ENCODE measurements at regions not wholly inside any gene's neighbourhood (a gene's known extent, or its start where the extent isn't known, plus 50 kb on each side); places are given as distances from the start of the nearest gene placed in this dataset.

- no peak overlapping the region for H3K27ac ChIP-seq (ENCODE audit: low read depth, low read length)
- H3K4me3 ChIP-seq (ENCODE audit: low read length in 3 of 3), result no peak overlapping the region
- no peaks in the 10 kb centered on the region for H3K27me3 ChIP-seq (ENCODE audit: control insufficient read depth in 3 of 3, insufficient read depth in 3 of 3, low read length in 3 of 3)
- H3K36me3 ChIP-seq (ENCODE audit: control insufficient read depth in 3 of 3, insufficient read depth in 3 of 3, low read length in 3 of 3), result no peaks in the 10 kb centered on the region
- no peaks in the 10 kb centered on the region for H3K9me3 ChIP-seq (ENCODE audit: control insufficient read depth in 3 of 3, low read length in 3 of 3)
- no peak overlapping the region for H3K9ac ChIP-seq (ENCODE audit: low read depth in 1 of 3, low read length in 3 of 3)
- no peaks in the 10 kb centered on the region for H3K4me1 ChIP-seq (ENCODE audit: control insufficient read depth in 3 of 3, insufficient read depth in 3 of 3, low read length in 3 of 3)
These were observed 235.0 kb downstream of the ICOS start for GRCh38 chr2:204171432-204172144.

GRCh38 chr2:204172145-204172600 is 235.6 kb downstream of the ICOS start:
- H3K27me3 ChIP-seq (ENCODE audit: control insufficient read depth in 3 of 3, insufficient read depth in 3 of 3, low read length in 3 of 3), result no peaks in the 10 kb centered on the region
- H3K9me3 ChIP-seq (ENCODE audit: control insufficient read depth in 3 of 3, low read length in 3 of 3), result no peaks in the 10 kb centered on the region
- no peak overlapping the region for H3K9ac ChIP-seq (ENCODE audit: low read depth in 1 of 3, low read length in 3 of 3)
- H3K36me3 ChIP-seq (ENCODE audit: control insufficient read depth in 3 of 3, insufficient read depth in 3 of 3, low read length in 3 of 3), result no peaks in the 10 kb centered on the region
- H3K4me1 ChIP-seq (ENCODE audit: control insufficient read depth in 3 of 3, insufficient read depth in 3 of 3, low read length in 3 of 3), result no peaks in the 10 kb centered on the region
- no peak overlapping the region for H3K27ac ChIP-seq (ENCODE audit: low read depth, low read length)
- no peak overlapping the region for H3K4me3 ChIP-seq (ENCODE audit: low read length in 3 of 3)

GRCh38 chr2:204174034-204174433 is 237.5 kb downstream of the ICOS start:
- H3K9me3 ChIP-seq (ENCODE audit: control insufficient read depth in 3 of 3, low read length in 3 of 3), result no peaks in the 10 kb centered on the region
- H3K27ac ChIP-seq (ENCODE audit: low read depth, low read length), result no peak overlapping the region
- no peaks in the 10 kb centered on the region for H3K36me3 ChIP-seq (ENCODE audit: control insufficient read depth in 3 of 3, insufficient read depth in 3 of 3, low read length in 3 of 3)
- H3K4me3 ChIP-seq (ENCODE audit: low read length in 3 of 3), result no peak overlapping the region
- no peaks in the 10 kb centered on the region for H3K27me3 ChIP-seq (ENCODE audit: control insufficient read depth in 3 of 3, insufficient read depth in 3 of 3, low read length in 3 of 3)
- H3K4me1 ChIP-seq (ENCODE audit: control insufficient read depth in 3 of 3, insufficient read depth in 3 of 3, low read length in 3 of 3), result no peaks in the 10 kb centered on the region
- H3K9ac ChIP-seq (ENCODE audit: low read depth in 1 of 3, low read length in 3 of 3), result no peak overlapping the region

GRCh38 chr2:204175552-204176271 is 239.1 kb downstream of the ICOS start:
- Histone ChIP-seq H3K4me3 (ENCODE audit: low read length in 3 of 3) (no peak overlapping the region), H3K27ac (ENCODE audit: low read depth, low read length) (no peak overlapping the region), H3K4me1 (ENCODE audit: control insufficient read depth in 3 of 3, insufficient read depth in 3 of 3, low read length in 3 of 3) (no peaks in the 10 kb centered on the region), H3K9me3 (ENCODE audit: control insufficient read depth in 3 of 3, low read length in 3 of 3) (no peaks in the 10 kb centered on the region), H3K27me3 (ENCODE audit: control insufficient read depth in 3 of 3, insufficient read depth in 3 of 3, low read length in 3 of 3) (no peaks in the 10 kb centered on the region), H3K36me3 (ENCODE audit: control insufficient read depth in 3 of 3, insufficient read depth in 3 of 3, low read length in 3 of 3) (no peaks in the 10 kb centered on the region), H3K9ac (ENCODE audit: low read depth in 1 of 3, low read length in 3 of 3) (no peak overlapping the region)

- Histone ChIP-seq H3K27me3 (ENCODE audit: control insufficient read depth in 3 of 3, insufficient read depth in 3 of 3, low read length in 3 of 3) (no peaks in the 10 kb centered on the region), H3K4me1 (ENCODE audit: control insufficient read depth in 3 of 3, insufficient read depth in 3 of 3, low read length in 3 of 3) (no peaks in the 10 kb centered on the region), H3K9me3 (ENCODE audit: control insufficient read depth in 3 of 3, low read length in 3 of 3) (no peaks in the 10 kb centered on the region), H3K27ac (ENCODE audit: low read depth, low read length) (no peak overlapping the region), H3K4me3 (ENCODE audit: low read length in 3 of 3) (no peak overlapping the region), H3K9ac (ENCODE audit: low read depth in 1 of 3, low read length in 3 of 3) (no peak overlapping the region), H3K36me3 (ENCODE audit: control insufficient read depth in 3 of 3, insufficient read depth in 3 of 3, low read length in 3 of 3) (no peaks in the 10 kb centered on the region)
These were observed 239.7 kb downstream of the ICOS start for GRCh38 chr2:204176306-204176705.

GRCh38 chr2:204177251-204177976 is 240.9 kb downstream of the ICOS start:
- Histone ChIP-seq H3K4me1 (ENCODE audit: control insufficient read depth in 3 of 3, insufficient read depth in 3 of 3, low read length in 3 of 3) (no peaks in the 10 kb centered on the region), H3K36me3 (ENCODE audit: control insufficient read depth in 3 of 3, insufficient read depth in 3 of 3, low read length in 3 of 3) (no peaks in the 10 kb centered on the region), H3K27me3 (ENCODE audit: control insufficient read depth in 3 of 3, insufficient read depth in 3 of 3, low read length in 3 of 3) (no peaks in the 10 kb centered on the region), H3K27ac (ENCODE audit: low read depth, low read length) (no peak overlapping the region), H3K4me3 (ENCODE audit: low read length in 3 of 3) (no peak overlapping the region), H3K9ac (ENCODE audit: low read depth in 1 of 3, low read length in 3 of 3) (no peak overlapping the region), H3K9me3 (ENCODE audit: control insufficient read depth in 3 of 3, low read length in 3 of 3) (no peaks in the 10 kb centered on the region)

GRCh38 chr2:204177977-204178522 is 241.5 kb downstream of the ICOS start:
- no peaks in the 10 kb centered on the region for H3K9me3 ChIP-seq (ENCODE audit: control insufficient read depth in 3 of 3, low read length in 3 of 3)
- no peak overlapping the region for H3K27ac ChIP-seq (ENCODE audit: low read depth, low read length)
- no peaks in the 10 kb centered on the region for H3K4me1 ChIP-seq (ENCODE audit: control insufficient read depth in 3 of 3, insufficient read depth in 3 of 3, low read length in 3 of 3)
- no peak overlapping the region for H3K9ac ChIP-seq (ENCODE audit: low read depth in 1 of 3, low read length in 3 of 3)
- no peaks in the 10 kb centered on the region for H3K27me3 ChIP-seq (ENCODE audit: control insufficient read depth in 3 of 3, insufficient read depth in 3 of 3, low read length in 3 of 3)
- no peak overlapping the region for H3K4me3 ChIP-seq (ENCODE audit: low read length in 3 of 3)
- H3K36me3 ChIP-seq (ENCODE audit: control insufficient read depth in 3 of 3, insufficient read depth in 3 of 3, low read length in 3 of 3), result no peaks in the 10 kb centered on the region

- Histone ChIP-seq H3K36me3 (ENCODE audit: control insufficient read depth in 3 of 3, insufficient read depth in 3 of 3, low read length in 3 of 3) (no peaks in the 10 kb centered on the region), H3K27me3 (ENCODE audit: control insufficient read depth in 3 of 3, insufficient read depth in 3 of 3, low read length in 3 of 3) (peaks cover 0 to 2% (median 0%) of the 10 kb centered on the region in 3 donors), H3K27ac (ENCODE audit: low read depth, low read length) (no peak overlapping the region), H3K4me3 (ENCODE audit: low read length in 3 of 3) (no peak overlapping the region), H3K9me3 (ENCODE audit: control insufficient read depth in 3 of 3, low read length in 3 of 3) (no peaks in the 10 kb centered on the region), H3K9ac (ENCODE audit: low read depth in 1 of 3, low read length in 3 of 3) (no peak overlapping the region), H3K4me1 (ENCODE audit: control insufficient read depth in 3 of 3, insufficient read depth in 3 of 3, low read length in 3 of 3) (no peaks in the 10 kb centered on the region)
These were observed 244.1 kb downstream of the ICOS start for GRCh38 chr2:204180649-204181048.

GRCh38 chr2:204183608-204184007 is 247.0 kb downstream of the ICOS start:
- Histone ChIP-seq H3K9ac (ENCODE audit: low read depth in 1 of 3, low read length in 3 of 3) (no peak overlapping the region), H3K27ac (ENCODE audit: low read depth, low read length) (no peak overlapping the region), H3K27me3 (ENCODE audit: control insufficient read depth in 3 of 3, insufficient read depth in 3 of 3, low read length in 3 of 3) (peaks cover 0 to 2% (median 0%) of the 10 kb centered on the region in 3 donors), H3K4me3 (ENCODE audit: low read length in 3 of 3) (no peak overlapping the region), H3K9me3 (ENCODE audit: control insufficient read depth in 3 of 3, low read length in 3 of 3) (no peaks in the 10 kb centered on the region), H3K36me3 (ENCODE audit: control insufficient read depth in 3 of 3, insufficient read depth in 3 of 3, low read length in 3 of 3) (no peaks in the 10 kb centered on the region), H3K4me1 (ENCODE audit: control insufficient read depth in 3 of 3, insufficient read depth in 3 of 3, low read length in 3 of 3) (no peaks in the 10 kb centered on the region)

- no peaks in the 10 kb centered on the region for H3K36me3 ChIP-seq (ENCODE audit: control insufficient read depth in 3 of 3, insufficient read depth in 3 of 3, low read length in 3 of 3)
- H3K4me1 ChIP-seq (ENCODE audit: control insufficient read depth in 3 of 3, insufficient read depth in 3 of 3, low read length in 3 of 3), result no peaks in the 10 kb centered on the region
- no peaks in the 10 kb centered on the region for H3K9me3 ChIP-seq (ENCODE audit: control insufficient read depth in 3 of 3, low read length in 3 of 3)
- H3K27ac ChIP-seq (ENCODE audit: low read depth, low read length), result no peak overlapping the region
- H3K27me3 ChIP-seq (ENCODE audit: control insufficient read depth in 3 of 3, insufficient read depth in 3 of 3, low read length in 3 of 3), result peaks cover 0 to 2% (median 0%) of the 10 kb centered on the region in 3 donors
- no peak overlapping the region for H3K9ac ChIP-seq (ENCODE audit: low read depth in 1 of 3, low read length in 3 of 3)
- H3K4me3 ChIP-seq (ENCODE audit: low read length in 3 of 3), result no peak overlapping the region
These were observed 247.7 kb downstream of the ICOS start for GRCh38 chr2:204184226-204184625.

Data from skeletal muscle tissue (tissue), 3 donors.